ENCODE measurements at regions not wholly inside any gene's neighbourhood (a gene's known extent, or its start where the extent isn't known, plus 50 kb on each side); places are given as distances from the start of the nearest gene placed in this dataset.

- POLR2A ChIA-PET, result no interaction called here
- CTCF ChIA-PET, result no interaction called here
- no peak for DNase-seq (ENCODE audit: low read depth, low spot score)
- H3K9me3 ChIP-seq (replicated peaks; ENCODE audit: control insufficient read depth, insufficient read depth, low read length), result peaks cover 4% of the 10 kb centered on the region
- no peaks in the 10 kb centered on the region for H3K9me1 ChIP-seq (replicated peaks; ENCODE audit: control insufficient read depth, extremely low read depth, insufficient read depth, low read length)
- no peak for FAIRE-seq
- no TSS peak for BruUV-seq (replicated peaks)
- intact Hi-C loops (cut with micrococcal nuclease), result no loop called here
- no peak overlapping the region for H2AFZ ChIP-seq (ENCODE audit: low read depth, low read length)
- H3K9ac ChIP-seq (replicated peaks; ENCODE audit: extremely low read depth, insufficient read depth, low read length), result no peak overlapping the region
- no peak overlapping the region for H3K4me2 ChIP-seq (ENCODE audit: insufficient read depth, low read length)
- H3K4me1 ChIP-seq (ENCODE audit: control insufficient read depth, extremely low read depth, insufficient read depth, low read length), result no peaks in the 10 kb centered on the region
- TF ChIP-seq EZH2 (IDR thresholded peaks at IDR 0.05; ENCODE audit: borderline replicate concordance, low read depth, low read length, severe bottlenecking) (no peak), MYC (IDR thresholded peaks at IDR 0.05; ENCODE audit: low read depth, low read length) (no peak), POLR2A (IDR thresholded peaks at IDR 0.05; ENCODE audit: low read depth, low read length) (no peak), JUN (IDR thresholded peaks at IDR 0.05; ENCODE audit: borderline replicate concordance, insufficient read depth, insufficient read length, low read depth) (no peak), POLR2AphosphoS5 (IDR thresholded peaks at IDR 0.05; ENCODE audit: insufficient read depth, low read depth, low read length) (no peak), FOS (IDR thresholded peaks at IDR 0.05; ENCODE audit: borderline replicate concordance, insufficient read depth, low read length) (no peak)
- TF ChIP-seq, protein P1, sequence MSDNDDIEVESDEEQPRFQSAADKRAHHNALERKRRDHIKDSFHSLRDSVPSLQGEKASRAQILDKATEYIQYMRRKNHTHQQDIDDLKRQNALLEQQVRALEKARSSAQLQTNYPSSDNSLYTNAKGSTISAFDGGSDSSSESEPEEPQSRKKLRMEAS (IDR thresholded peaks at IDR 0.05; ENCODE audit: insufficient read depth, insufficient read length), result no peak
- no peak overlapping the region for H3K27ac ChIP-seq (ENCODE audit: insufficient read depth, low read depth, low read length)
- H3K4me3 ChIP-seq (replicated peaks in 1 of 3; ENCODE audit: insufficient read depth in 1 of 3, low read depth in 1 of 3, low read length in 3 of 3), result no peak overlapping the region
- H3K79me2 ChIP-seq (ENCODE audit: control insufficient read depth, insufficient read depth, low read length), result no peaks in the 10 kb centered on the region
- H3K36me3 ChIP-seq (ENCODE audit: control insufficient read depth in 2 of 2, extremely low read depth in 1 of 2, insufficient read depth in 2 of 2, low read length in 2 of 2), result no peaks in the 10 kb centered on the region
- H3K27me3 ChIP-seq (ENCODE audit: control insufficient read depth in 2 of 2, insufficient read depth in 2 of 2, low read length in 2 of 2), result no peaks in the 10 kb centered on the region
- H4K20me1 ChIP-seq (replicated peaks; ENCODE audit: control insufficient read depth, extremely low read depth, insufficient read depth, low read length), result no peaks in the 10 kb centered on the region
- dilution Hi-C loops (cut with MboI; ENCODE audit: extremely low pct_ligation_motif_present, low sequenced_read_pairs), result no loop called here
Observed at GRCh38 chr12:34388636-34389377, 366.5 kb downstream of the ALG10 start.
